Activated gamma-delta T cell treated with anti-CD3 and anti-CD28 coated beads, Interleukin-2, amount 50 U/mL, for 16 hours (primary cell): ENCODE measurements at regions not wholly inside any gene's neighbourhood (a gene's known extent, or its start where the extent isn't known, plus 50 kb on each side); places are given as distances from the start of the nearest gene placed in this dataset.

Source experiments
- DNase-seq: peaks from one replicate; pipeline ENCODE4 v3.0.0-alpha.2; 2020; ENCODE audit warnings: low read depth

- DNase-seq = no peak
Observed at GRCh38 chr16:51907680-51908079, 639.3 kb downstream of the TOX3 start.

GRCh38 chr16:51900221-51900780, 646.6 kb downstream of the TOX3 start:
- no peak for DNase-seq

- no peak for DNase-seq
Observed at GRCh38 chr16:51898872-51899271, 648.1 kb downstream of the TOX3 start.

GRCh38 chr16:51896013-51896412, 650.9 kb downstream of the TOX3 start:
- DNase-seq = no peak

- no peak for DNase-seq
Observed at GRCh38 chr16:51892293-51893007, 654.5 kb downstream of the TOX3 start.

- DNase-seq = no peak
Observed at GRCh38 chr16:51888534-51888933, 658.4 kb downstream of the TOX3 start.

GRCh38 chr16:51888016-51888415, 658.9 kb downstream of the TOX3 start:
- no peak for DNase-seq

GRCh38 chr16:51886456-51886855, 660.5 kb downstream of the TOX3 start:
- no peak for DNase-seq

GRCh38 chr16:51884773-51885172, 662.2 kb downstream of the TOX3 start:
- no peak for DNase-seq

GRCh38 chr16:51881731-51882130, 665.2 kb downstream of the TOX3 start:
- no peak for DNase-seq

- no peak for DNase-seq
Observed at GRCh38 chr16:51880776-51881175, 666.2 kb downstream of the TOX3 start.

GRCh38 chr16:51877686-51878085, 669.3 kb downstream of the TOX3 start:
- DNase-seq = no peak

- no peak for DNase-seq
Observed at GRCh38 chr16:51876934-51877333, 670.0 kb downstream of the TOX3 start.

GRCh38 chr16:51876601-51876875, 670.4 kb downstream of the TOX3 start:
- DNase-seq = no peak

GRCh38 chr16:51875834-51876600, 670.9 kb downstream of the TOX3 start:
- DNase-seq = no peak

- no peak for DNase-seq
Observed at GRCh38 chr16:51872524-51872923, 674.4 kb downstream of the TOX3 start.

- no peak for DNase-seq
Observed at GRCh38 chr16:51870296-51870854, 676.6 kb downstream of the TOX3 start.

- no peak for DNase-seq
Observed at GRCh38 chr16:51869176-51869575, 677.8 kb downstream of the TOX3 start.

- no peak for DNase-seq
Observed at GRCh38 chr16:51868631-51869030, 678.3 kb downstream of the TOX3 start.

- DNase-seq = no peak
Observed at GRCh38 chr16:51867386-51868065, 679.4 kb downstream of the TOX3 start.

- DNase-seq = no peak
Observed at GRCh38 chr16:51864575-51864974, 682.4 kb downstream of the TOX3 start.

GRCh38 chr16:51854401-51854951, 692.5 kb downstream of the TOX3 start:
- no peak for DNase-seq
